GM18907 (cell line): ENCODE measurements at regions not wholly inside any gene's neighbourhood (a gene's known extent, or its start where the extent isn't known, plus 50 kb on each side); places are given as distances from the start of the nearest gene placed in this dataset.

Source experiments
- ATAC-seq: cut with Tn5 transposase; IDR thresholded peaks from one replicate; pipeline ENCODE4 v1.9.1; 2021; ENCODE audit warnings: mild to moderate bottlenecking, moderate library complexity; ENCODE audit not compliant: unreplicated experiment

DNA sequence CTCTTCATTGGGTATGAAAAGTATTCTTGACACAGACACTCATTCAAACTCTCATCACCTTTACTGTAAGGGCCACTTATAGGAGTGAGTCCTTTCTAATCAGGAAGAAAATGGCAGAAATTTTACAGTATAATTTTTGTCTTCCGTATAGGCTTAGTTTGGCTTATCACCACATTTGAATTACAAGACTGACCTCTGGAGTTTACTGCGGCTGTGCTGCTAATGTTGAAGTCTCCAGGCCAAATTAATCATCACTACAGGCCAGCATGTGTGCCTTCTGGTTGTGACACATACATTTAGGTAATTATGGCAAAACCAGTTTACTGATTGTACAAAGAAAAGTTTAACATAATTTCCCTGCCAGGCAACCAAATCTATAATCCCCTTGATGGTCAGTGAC lies 753.6 kb upstream of the GCFC2 start:
- ATAC-seq: no peak

GRCh38 chr2:76461431-76461830 lies 750.7 kb upstream of the GCFC2 start:
- no peak for ATAC-seq

- ATAC-seq: no peak
These were observed 745.2 kb upstream of the GCFC2 start for GRCh38 chr2:76455910-76456309.

- ATAC-seq: peak; percentile 84
These were observed 739.3 kb upstream of the GCFC2 start for GRCh38 chr2:76450024-76450475.

DNA sequence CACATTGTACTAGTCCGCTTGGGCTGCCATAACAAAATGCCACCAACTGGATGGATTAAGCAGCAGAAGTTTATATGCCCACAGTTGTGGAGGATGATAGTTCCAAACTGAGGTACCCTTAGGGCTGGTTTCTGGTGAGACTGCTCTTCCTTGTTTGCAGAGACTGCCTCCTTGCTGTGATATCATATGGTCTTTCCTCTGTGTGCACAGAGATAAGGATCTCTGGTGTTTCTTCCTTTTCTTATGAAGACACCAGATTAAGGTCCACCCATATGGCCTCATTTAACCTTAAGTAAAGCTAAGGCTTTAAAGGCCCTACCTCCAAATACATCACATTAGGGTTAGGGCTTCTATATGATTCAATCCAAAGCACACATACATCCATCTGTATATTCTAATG lies 738.2 kb upstream of the GCFC2 start:
- no peak for ATAC-seq

DNA sequence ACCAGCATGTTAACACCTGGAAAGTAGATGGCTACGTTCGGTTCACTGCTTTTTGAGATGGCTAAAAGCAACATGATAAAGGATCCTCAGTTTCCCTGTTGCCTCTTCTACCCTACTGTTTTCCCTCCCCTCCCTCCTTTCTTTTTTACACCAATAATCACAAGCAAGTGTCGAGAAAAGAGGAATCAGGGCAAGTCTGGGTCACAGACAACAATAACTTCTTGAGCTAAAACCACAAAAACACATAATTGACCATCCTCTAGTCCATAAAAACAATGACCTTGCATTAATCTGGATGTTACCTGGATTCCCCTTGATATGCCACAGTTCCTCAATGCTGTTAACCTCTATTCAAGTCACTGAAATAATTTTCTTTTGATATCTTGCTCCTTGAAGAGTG lies 736.6 kb upstream of the GCFC2 start:
- ATAC-seq: no peak

GRCh38 chr2:76446872-76447271 lies 736.2 kb upstream of the GCFC2 start:
- no peak for ATAC-seq

DNA sequence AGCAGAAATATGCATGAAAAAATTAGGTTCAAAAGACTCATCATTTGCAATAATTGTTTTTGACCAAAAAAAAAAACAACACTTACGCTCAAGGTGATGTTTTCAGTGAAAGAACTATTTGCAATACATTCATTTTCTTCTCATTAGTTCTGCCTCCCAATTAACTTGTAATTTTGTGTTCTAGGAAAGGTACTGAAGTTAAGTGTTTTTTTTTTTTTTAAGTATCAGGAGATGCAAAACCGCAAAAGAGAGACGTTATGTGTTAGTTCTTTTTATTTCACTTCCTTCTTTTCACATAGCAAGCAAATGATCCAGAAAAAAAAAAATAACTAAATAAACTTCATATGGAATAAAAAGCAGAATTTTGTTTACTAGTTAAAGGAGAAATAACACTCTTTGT lies 735.2 kb upstream of the GCFC2 start:
- no peak for ATAC-seq

- no peak for ATAC-seq
These were observed 734.0 kb upstream of the GCFC2 start for GRCh38 chr2:76444732-76445131.

DNA sequence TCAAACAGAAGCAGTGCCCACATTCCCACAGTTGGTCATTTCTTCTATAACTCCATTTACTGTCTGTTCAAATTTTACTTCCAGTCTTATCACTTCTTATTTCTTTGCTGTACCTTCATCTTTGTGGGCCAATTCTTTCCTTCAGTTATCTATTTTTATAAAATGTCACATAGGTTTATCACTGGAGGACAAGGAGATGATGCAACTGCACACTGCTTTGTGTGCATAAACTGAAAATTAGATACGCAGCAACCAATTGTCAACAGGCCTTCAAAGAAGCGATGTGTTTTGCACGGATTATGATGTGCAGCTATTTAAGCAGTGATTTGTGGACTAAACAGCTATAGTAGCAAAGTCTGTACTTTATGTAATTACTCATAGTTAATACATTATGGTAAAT lies 726.8 kb upstream of the GCFC2 start:
- no peak for ATAC-seq

- ATAC-seq: no peak
These were observed 718.7 kb upstream of the GCFC2 start for GRCh38 chr2:76429374-76429773.

- ATAC-seq: no peak
These were observed 716.7 kb upstream of the GCFC2 start for GRCh38 chr2:76427452-76427851.

DNA sequence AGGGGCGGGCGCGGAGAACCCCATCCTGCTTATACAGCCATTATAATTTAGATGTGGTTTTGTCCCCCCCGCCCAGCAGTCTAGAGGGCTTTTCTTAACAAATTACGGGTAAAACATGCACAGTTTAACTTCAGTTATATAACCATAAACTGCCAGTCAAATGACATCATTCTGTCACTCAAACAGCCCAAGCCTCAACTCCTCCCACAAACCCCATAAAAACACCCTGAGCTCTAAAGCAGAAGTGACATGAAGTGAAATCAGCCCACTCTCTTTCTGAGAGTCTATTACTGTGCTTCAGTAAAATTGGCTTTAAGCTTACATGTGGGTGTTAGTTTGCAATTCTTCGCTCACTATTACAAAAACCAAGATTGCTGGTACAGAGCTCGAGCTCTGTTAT lies 705.1 kb upstream of the GCFC2 start:
- ATAC-seq: no peak

DNA sequence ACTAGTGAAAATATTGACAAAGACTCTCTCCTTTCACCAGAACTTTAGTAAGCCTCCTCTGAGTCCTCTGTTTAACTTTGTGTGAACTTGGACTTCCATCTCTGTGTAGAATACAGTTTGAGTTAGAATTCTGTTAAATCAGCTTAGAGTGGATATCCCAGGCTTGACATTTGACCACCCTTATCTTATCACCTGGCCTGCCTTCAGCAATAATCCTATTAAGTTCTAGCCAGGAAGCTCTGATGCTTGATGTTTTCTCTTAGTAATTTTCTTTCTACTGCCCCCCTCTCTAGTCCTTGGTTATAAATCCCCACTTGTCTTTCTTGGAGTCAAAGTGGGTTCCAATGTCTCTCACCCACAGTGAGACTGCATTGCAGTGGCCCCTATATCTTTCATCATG lies 702.7 kb upstream of the GCFC2 start:
- ATAC-seq: no peak

GRCh38 chr2:76406134-76406855 lies 695.6 kb upstream of the GCFC2 start:
- no peak for ATAC-seq

DNA sequence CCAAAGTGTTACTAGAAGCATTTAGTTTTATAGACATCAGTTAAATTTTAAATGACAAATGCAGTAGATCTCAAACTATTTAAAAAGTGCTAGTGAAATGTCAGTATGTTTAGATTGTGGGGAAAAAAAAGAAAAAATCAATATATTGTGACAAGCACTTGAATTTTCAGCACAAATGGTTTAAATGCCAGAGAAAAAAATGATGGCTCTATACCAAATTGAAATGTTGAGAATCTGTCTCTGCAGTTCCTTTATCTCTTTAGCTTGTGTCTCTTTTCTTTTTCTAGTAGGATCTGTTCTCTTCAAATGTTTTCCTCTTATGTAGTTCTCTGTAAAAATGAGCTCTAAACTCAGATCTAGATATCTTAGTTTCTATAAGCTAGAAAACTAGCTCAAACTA lies 682.6 kb upstream of the GCFC2 start:
- no peak for ATAC-seq

- ATAC-seq: no peak
These were observed 681.0 kb upstream of the GCFC2 start for GRCh38 chr2:76391678-76392077.

DNA sequence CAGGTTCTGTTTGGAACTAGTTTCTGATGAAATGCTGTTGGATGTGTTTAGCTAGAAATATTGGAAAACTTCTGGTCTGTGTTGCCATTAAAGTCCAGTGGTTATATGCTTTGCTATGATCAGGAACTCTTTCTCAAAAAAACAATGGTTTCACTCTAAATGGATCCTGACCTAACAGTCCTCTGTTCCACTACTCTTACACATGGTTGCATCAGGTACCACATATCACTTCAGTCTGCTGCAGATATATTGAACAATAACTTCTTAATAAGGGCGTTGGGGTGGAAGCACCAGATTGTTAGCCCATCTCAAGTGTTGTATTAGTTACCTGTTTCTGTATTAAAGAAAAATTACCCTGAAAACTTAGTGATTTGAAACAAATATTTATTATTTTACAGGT lies 676.6 kb upstream of the GCFC2 start:
- no peak for ATAC-seq

GRCh38 chr2:76385943-76386342 lies 675.2 kb upstream of the GCFC2 start:
- ATAC-seq: no peak

DNA sequence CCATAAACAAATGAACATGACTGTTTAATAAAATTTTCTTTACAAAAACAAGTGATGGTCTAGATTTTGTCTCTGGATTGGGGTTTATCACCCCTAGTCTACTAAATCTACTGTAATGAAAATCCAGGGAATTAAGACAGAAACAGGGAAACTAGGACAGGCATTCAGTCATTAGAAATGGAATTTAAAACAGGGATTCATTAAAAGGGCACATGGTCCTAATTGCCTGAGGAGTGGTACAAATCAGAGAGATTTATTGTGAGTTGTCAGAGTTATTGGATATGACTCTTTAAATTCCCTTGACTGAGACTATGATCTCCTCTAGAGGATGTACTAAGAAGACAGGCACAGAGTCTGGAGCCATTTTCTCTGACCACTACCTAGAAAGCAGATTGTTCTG lies 670.9 kb upstream of the GCFC2 start:
- no peak for ATAC-seq

DNA sequence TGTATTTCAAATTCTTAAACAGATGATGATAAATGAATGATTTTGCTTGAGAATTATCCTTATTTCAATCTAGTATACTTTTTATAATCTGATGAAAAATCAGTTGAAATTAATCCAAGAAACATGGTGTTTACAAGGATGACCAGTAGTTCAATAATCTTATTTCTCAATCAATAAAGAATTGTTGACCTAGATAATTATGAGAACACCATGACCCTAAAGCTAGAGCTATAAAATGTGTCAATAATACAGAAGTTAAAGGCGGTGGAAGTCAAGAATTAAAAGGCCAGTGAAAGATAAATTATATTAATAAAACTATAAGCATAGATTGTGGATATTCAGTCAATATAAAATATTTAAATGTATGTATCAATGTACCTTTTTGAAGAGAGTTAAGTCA lies 667.4 kb upstream of the GCFC2 start:
- ATAC-seq: no peak

- no peak for ATAC-seq
These were observed 630.7 kb upstream of the GCFC2 start for GRCh38 chr2:76341439-76341838.

- no peak for ATAC-seq
These were observed 622.2 kb upstream of the GCFC2 start for GRCh38 chr2:76332871-76333270.
